Gastrocnemius medialis (tissue), 4 donors: ENCODE measurements at regions not wholly inside any gene's neighbourhood (a gene's known extent, or its start where the extent isn't known, plus 50 kb on each side); places are given as distances from the start of the nearest gene placed in this dataset.

Source experiments
- POLR2A ChIP-seq, 2 donors: fragments of 450-650 bp; IDR thresholded peaks; one replicate each; pipeline ENCODE4 v1.6.1; 2017; ENCODE audit warnings: antibody characterized with exemption in 2 of 2, mild to moderate bottlenecking in 2 of 2, moderate library complexity in 2 of 2
- TF ChIP-seq, protein P1 (sequence below), 5 experiments: fragments of 450-650 bp in 3 of 5; fragments of 200-600 bp in 2 of 5; sonication (generic) in 2 of 5; IDR thresholded peaks in 4 of 5; conservative IDR thresholded peaks in 1 of 5; 1 replicate in 4 of 5; 2 replicates in 1 of 5; pipeline ENCODE4 v1.5.1; 2016 to 2019; ENCODE audit warnings: antibody characterized with exemption in 5 of 5, mild to moderate bottlenecking in 3 of 5, moderate library complexity in 3 of 5

- TF ChIP-seq, protein P1, sequence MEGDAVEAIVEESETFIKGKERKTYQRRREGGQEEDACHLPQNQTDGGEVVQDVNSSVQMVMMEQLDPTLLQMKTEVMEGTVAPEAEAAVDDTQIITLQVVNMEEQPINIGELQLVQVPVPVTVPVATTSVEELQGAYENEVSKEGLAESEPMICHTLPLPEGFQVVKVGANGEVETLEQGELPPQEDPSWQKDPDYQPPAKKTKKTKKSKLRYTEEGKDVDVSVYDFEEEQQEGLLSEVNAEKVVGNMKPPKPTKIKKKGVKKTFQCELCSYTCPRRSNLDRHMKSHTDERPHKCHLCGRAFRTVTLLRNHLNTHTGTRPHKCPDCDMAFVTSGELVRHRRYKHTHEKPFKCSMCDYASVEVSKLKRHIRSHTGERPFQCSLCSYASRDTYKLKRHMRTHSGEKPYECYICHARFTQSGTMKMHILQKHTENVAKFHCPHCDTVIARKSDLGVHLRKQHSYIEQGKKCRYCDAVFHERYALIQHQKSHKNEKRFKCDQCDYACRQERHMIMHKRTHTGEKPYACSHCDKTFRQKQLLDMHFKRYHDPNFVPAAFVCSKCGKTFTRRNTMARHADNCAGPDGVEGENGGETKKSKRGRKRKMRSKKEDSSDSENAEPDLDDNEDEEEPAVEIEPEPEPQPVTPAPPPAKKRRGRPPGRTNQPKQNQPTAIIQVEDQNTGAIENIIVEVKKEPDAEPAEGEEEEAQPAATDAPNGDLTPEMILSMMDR (IDR thresholded peaks at IDR 0.05 in 4 of 5, conservative IDR thresholded peaks at IDR 0.05 in 1 of 5): no peak
- TF ChIP-seq POLR2A (IDR thresholded peaks at IDR 0.05): no peak
Observed at GRCh38 chr6:130602151-130602770, 224.9 kb upstream of the SMLR1 start.
